GM23338 (cell line): ENCODE measurements at regions not wholly inside any gene's neighbourhood (a gene's known extent, or its start where the extent isn't known, plus 50 kb on each side); places are given as distances from the start of the nearest gene placed in this dataset.

Experiments
- CREB1 ChIP-seq: fragments of 250-450 bp; sonication (Bioruptor Pico); IDR thresholded peaks from 2 replicates; pipeline ENCODE4 v1.5.0; 2020; ENCODE audit warnings: low read depth, mild to moderate bottlenecking, moderate library complexity
- CTCF ChIP-seq, 2 experiments: fragments of 200-600 bp in 1 of 2; sonication (generic) in 1 of 2; conservative IDR thresholded peaks; 2 replicates each; pipeline versions ENCODE4 v1.5.1 to v1.6.1; 2016 to 2017; ENCODE audit warnings: antibody characterized with exemption in 2 of 2, low read depth in 2 of 2, mild to moderate bottlenecking in 2 of 2, moderate library complexity in 1 of 2
- EZH2 ChIP-seq: fragments of 200-600 bp; sonication (generic); IDR thresholded peaks from one replicate; pipeline ENCODE4 v1.8.0; 2017; ENCODE audit warnings: antibody characterized with exemption, mild to moderate bottlenecking, low read depth; ENCODE audit not compliant: unreplicated experiment
- EZH2phosphoT487 ChIP-seq: fragments of 200-600 bp; sonication (generic); IDR thresholded peaks from one replicate; pipeline ENCODE4 v1.8.1; 2018; ENCODE audit warnings: antibody characterized with exemption; ENCODE audit not compliant: unreplicated experiment
- JUNB ChIP-seq: IDR thresholded peaks from one replicate; pipeline ENCODE4 v1.6.1; 2016; ENCODE audit warnings: antibody characterized with exemption; ENCODE audit not compliant: unreplicated experiment
- NANOG ChIP-seq: IDR thresholded peaks from 2 replicates; pipeline ENCODE4 v1.6.1; 2016; ENCODE audit warnings: antibody characterized with exemption, borderline replicate concordance
- POLR2AphosphoS5 ChIP-seq: IDR thresholded peaks from 2 replicates; pipeline ENCODE4 v1.6.1; 2016; ENCODE audit warnings: antibody characterized with exemption, low read depth
- REST ChIP-seq: IDR thresholded peaks from one replicate; pipeline ENCODE4 v1.6.1; 2018; ENCODE audit warnings: antibody characterized with exemption; ENCODE audit not compliant: unreplicated experiment
- ZNF114 ChIP-seq: fragments of 250-450 bp; sonication (Bioruptor Pico); IDR thresholded peaks from 2 replicates; pipeline ENCODE4 v1.5.0; 2020; ENCODE audit warnings: mild to moderate bottlenecking, moderate library complexity
- TF ChIP-seq, protein P1 (sequence below): IDR thresholded peaks from 2 replicates; pipeline ENCODE4 v1.6.1; 2016; ENCODE audit warnings: antibody characterized with exemption

DNA sequence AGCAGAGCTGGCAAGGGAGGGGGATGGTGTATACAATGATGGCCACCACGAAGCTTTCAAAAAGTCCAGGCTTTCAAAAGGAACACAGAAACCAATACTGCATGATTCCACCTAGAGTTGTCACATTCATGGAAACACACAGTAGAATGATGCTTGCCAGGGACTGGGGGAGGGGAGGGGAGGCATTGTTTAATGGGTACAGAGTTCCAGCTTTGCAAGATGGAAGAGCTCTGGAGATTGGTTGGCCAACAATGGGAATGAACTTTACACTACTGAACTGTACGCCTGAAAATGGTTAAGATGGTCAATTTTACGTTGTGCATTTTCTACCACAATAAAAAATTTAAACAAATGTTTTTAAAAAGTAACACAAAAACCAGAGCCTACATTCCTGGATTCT lies 104.5 kb upstream of the KDM7A start:
- TF ChIP-seq EZH2 (no peak), JUNB (no peak), CTCF (conservative IDR thresholded peaks at IDR 0.05; ENCODE audit: low read depth in 2 of 2) (no peak), EZH2phosphoT487 (no peak), REST (no peak), NANOG (no peak), POLR2AphosphoS5 (no peak), CREB1 (CRISPR knock-in tag) (no peak), ZNF114 (CRISPR knock-in tag) (no peak)
- TF ChIP-seq, protein P1, sequence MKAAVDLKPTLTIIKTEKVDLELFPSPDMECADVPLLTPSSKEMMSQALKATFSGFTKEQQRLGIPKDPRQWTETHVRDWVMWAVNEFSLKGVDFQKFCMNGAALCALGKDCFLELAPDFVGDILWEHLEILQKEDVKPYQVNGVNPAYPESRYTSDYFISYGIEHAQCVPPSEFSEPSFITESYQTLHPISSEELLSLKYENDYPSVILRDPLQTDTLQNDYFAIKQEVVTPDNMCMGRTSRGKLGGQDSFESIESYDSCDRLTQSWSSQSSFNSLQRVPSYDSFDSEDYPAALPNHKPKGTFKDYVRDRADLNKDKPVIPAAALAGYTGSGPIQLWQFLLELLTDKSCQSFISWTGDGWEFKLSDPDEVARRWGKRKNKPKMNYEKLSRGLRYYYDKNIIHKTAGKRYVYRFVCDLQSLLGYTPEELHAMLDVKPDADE = no peak
